ENCODE measurements at regions not wholly inside any gene's neighbourhood (a gene's known extent, or its start where the extent isn't known, plus 50 kb on each side); places are given as distances from the start of the nearest gene placed in this dataset.

- DNase-seq (ENCODE audit: low read depth, low spot score) = peak; percentile 19
- ChIA-PET POLR2A (interaction anchor here (0.8 to 1.5 kb wide), 4 partner anchors 9 to 224 kb away, joined by 3 to 4 read pairs (median 4); partner anchors contain the start of gene VEGFC), CTCF (no interaction called here)
- TF ChIP-seq, protein P1, sequence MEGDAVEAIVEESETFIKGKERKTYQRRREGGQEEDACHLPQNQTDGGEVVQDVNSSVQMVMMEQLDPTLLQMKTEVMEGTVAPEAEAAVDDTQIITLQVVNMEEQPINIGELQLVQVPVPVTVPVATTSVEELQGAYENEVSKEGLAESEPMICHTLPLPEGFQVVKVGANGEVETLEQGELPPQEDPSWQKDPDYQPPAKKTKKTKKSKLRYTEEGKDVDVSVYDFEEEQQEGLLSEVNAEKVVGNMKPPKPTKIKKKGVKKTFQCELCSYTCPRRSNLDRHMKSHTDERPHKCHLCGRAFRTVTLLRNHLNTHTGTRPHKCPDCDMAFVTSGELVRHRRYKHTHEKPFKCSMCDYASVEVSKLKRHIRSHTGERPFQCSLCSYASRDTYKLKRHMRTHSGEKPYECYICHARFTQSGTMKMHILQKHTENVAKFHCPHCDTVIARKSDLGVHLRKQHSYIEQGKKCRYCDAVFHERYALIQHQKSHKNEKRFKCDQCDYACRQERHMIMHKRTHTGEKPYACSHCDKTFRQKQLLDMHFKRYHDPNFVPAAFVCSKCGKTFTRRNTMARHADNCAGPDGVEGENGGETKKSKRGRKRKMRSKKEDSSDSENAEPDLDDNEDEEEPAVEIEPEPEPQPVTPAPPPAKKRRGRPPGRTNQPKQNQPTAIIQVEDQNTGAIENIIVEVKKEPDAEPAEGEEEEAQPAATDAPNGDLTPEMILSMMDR (IDR thresholded peaks at IDR 0.05; ENCODE audit: insufficient read depth, low read length, missing control alignments) = no peak
- H3K4me3 ChIP-seq (ENCODE audit: low read depth, low read length) = no peak overlapping the region
These were observed 223.9 kb upstream of the VEGFC start for GRCh38 chr4:177016541-177017141.

- POLR2A ChIA-PET = no interaction called here
- CTCF ChIA-PET = interaction anchor here (4.2 kb wide), 1 partner anchor 24 kb away, joined by 23 read pairs; no protein-coding TSS in a partner anchor
- no peak overlapping the region for H3K4me3 ChIP-seq (ENCODE audit: low read depth, low read length)
- DNase-seq (ENCODE audit: low read depth, low spot score) = no peak
- TF ChIP-seq, protein P1 (IDR thresholded peaks at IDR 0.05; ENCODE audit: insufficient read depth, low read length, missing control alignments) = no peak
These were observed 231.2 kb upstream of the VEGFC start for GRCh38 chr4:177023951-177024350.

GRCh38 chr4:177032341-177032740, 239.6 kb upstream of the VEGFC start:
- DNase-seq (ENCODE audit: low read depth, low spot score) = no peak
- ChIA-PET POLR2A (no interaction called here), CTCF (interaction anchor here (0.9 to 2.9 kb wide), 5 partner anchors 9 to 237 kb away, joined by 3 to 22 read pairs (median 4); no protein-coding TSS in a partner anchor)
- no peak overlapping the region for H3K4me3 ChIP-seq (ENCODE audit: low read depth, low read length)
- TF ChIP-seq, protein P1 (IDR thresholded peaks at IDR 0.05; ENCODE audit: insufficient read depth, low read length, missing control alignments) = no peak

GRCh38 chr4:177033135-177033534, 240.4 kb upstream of the VEGFC start:
- TF ChIP-seq, protein P1 (IDR thresholded peaks at IDR 0.05; ENCODE audit: insufficient read depth, low read length, missing control alignments) = no peak
- DNase-seq (ENCODE audit: low read depth, low spot score) = no peak
- CTCF ChIA-PET = interaction anchor here (0.9 to 2.9 kb wide), 4 partner anchors 9 to 238 kb away, joined by 3 to 22 read pairs (median 4); no protein-coding TSS in a partner anchor
- POLR2A ChIA-PET = no interaction called here
- H3K4me3 ChIP-seq (ENCODE audit: low read depth, low read length) = no peak overlapping the region

DNA sequence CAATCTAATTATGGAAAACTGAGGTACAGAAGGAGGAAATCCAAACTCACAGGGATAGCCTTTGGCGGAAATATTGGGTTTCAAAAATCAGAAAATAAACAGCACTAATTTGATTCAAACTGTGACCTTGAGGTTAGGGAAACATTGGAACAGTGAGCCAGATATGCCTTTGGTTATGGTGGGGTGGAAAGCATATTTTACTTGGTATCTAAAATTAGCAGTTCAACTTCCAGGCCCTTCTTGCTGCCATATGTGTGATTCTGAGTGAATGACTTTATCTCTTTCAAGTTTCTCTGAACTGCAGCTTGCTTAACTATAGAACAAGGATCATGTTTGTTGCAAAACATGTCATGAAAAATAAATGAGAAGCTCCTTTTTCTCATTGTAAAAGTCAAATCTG, 240.9 kb upstream of the VEGFC start:
- ChIA-PET POLR2A (no interaction called here), CTCF (interaction anchor here (2.9 kb wide), 1 partner anchor 13 kb away, joined by 22 read pairs; no protein-coding TSS in a partner anchor)
- DNase-seq (ENCODE audit: low read depth, low spot score) = no peak
- TF ChIP-seq, protein P1 (IDR thresholded peaks at IDR 0.05; ENCODE audit: insufficient read depth, low read length, missing control alignments) = no peak
- no peak overlapping the region for H3K4me3 ChIP-seq (ENCODE audit: low read depth, low read length)

DNA sequence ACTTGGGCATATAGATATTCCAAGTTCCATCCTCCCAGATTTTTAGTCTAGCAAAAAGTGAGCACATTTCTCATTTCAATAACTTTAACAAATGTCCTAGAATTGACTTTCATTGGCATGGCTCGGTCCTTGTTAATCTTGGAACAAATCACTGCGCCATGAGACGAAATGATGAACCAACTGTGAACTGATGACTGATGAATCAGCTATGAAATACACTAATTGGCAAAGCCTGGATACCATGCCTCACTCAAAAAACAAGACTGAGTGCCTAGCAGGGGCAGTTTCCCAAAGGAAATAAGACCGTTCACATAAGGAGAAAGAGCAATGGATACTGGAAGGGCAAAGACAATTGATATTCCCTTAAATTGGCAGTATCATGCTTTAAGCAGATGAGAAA, 248.6 kb upstream of the VEGFC start:
- ChIA-PET POLR2A (no interaction called here), CTCF (interaction anchor here (0.7 to 1.4 kb wide), 3 partner anchors 9 to 667 kb away, joined by 3 read pairs; no protein-coding TSS in a partner anchor)

More for the DNA sequence above, 248.6 kb upstream of the VEGFC start:
- H3K4me3 ChIP-seq (ENCODE audit: low read depth, low read length) = no peak overlapping the region
- TF ChIP-seq, protein P1 (IDR thresholded peaks at IDR 0.05; ENCODE audit: insufficient read depth, low read length, missing control alignments) = no peak
- DNase-seq (ENCODE audit: low read depth, low spot score) = no peak
